Hepatocyte (in vitro differentiated cells): ENCODE measurements at regions not wholly inside any gene's neighbourhood (a gene's known extent, or its start where the extent isn't known, plus 50 kb on each side); places are given as distances from the start of the nearest gene placed in this dataset.

Source experiments
- DNase-seq: peaks from one replicate; pipeline ENCODE4 v3.0.0-alpha.2; 2016; ENCODE audit warnings: low spot score
- H2AFZ ChIP-seq: fragments of 200-600 bp; sonication (generic); 2 replicates; pipeline ENCODE4 v1.6.0; 2016; ENCODE audit warnings: antibody characterized with exemption, mild to moderate bottlenecking
- H3K27ac ChIP-seq: fragments of 200-600 bp; sonication (generic); 2 replicates; pipeline ENCODE4 v1.5.1; 2016; ENCODE audit warnings: mild to moderate bottlenecking
- H3K27me3 ChIP-seq: fragments of 200-600 bp; sonication (generic); 2 replicates; pipeline ENCODE4 v1.6.1; 2016
- H3K36me3 ChIP-seq: fragments of 200-600 bp; sonication (generic); replicated peaks from 2 replicates; pipeline ENCODE4 v1.5.1; 2016; ENCODE audit warnings: low read depth; ENCODE audit not compliant: insufficient read depth
- H3K4me1 ChIP-seq: fragments of 200-600 bp; sonication (generic); 2 replicates; pipeline ENCODE4 v1.5.1; 2016; ENCODE audit warnings: mild to moderate bottlenecking, moderate library complexity; ENCODE audit not compliant: insufficient read depth
- H3K4me2 ChIP-seq: fragments of 200-600 bp; sonication (generic); 2 replicates; pipeline ENCODE4 v1.6.0; 2016
- H3K4me3 ChIP-seq: fragments of 200-600 bp; sonication (generic); 2 replicates; pipeline ENCODE4 v1.5.1; 2016; ENCODE audit warnings: mild to moderate bottlenecking
- H3K79me2 ChIP-seq: fragments of 200-600 bp; sonication (generic); 2 replicates; pipeline ENCODE4 v1.6.0; 2017; ENCODE audit warnings: mild to moderate bottlenecking
- H3K9me2 ChIP-seq: fragments of 200-600 bp; sonication (generic); replicated peaks from 2 replicates; pipeline ENCODE4 v1.6.0; 2017; ENCODE audit warnings: mild to moderate bottlenecking; ENCODE audit not compliant: insufficient read depth
- H3K9me3 ChIP-seq: fragments of 200-600 bp; sonication (generic); 2 replicates; pipeline ENCODE4 v1.5.1; 2016; ENCODE audit warnings: low read depth, mild to moderate bottlenecking
- H4K20me1 ChIP-seq: fragments of 200-600 bp; sonication (generic); 2 replicates; pipeline ENCODE4 v1.6.0; 2016; ENCODE audit warnings: mild to moderate bottlenecking; ENCODE audit not compliant: insufficient read depth, poor library complexity, severe bottlenecking
- CTCF ChIP-seq: fragments of 200-600 bp; sonication (generic); IDR thresholded peaks from 2 replicates; pipeline ENCODE4 v1.5.1; 2016; ENCODE audit warnings: antibody characterized with exemption, mild to moderate bottlenecking; ENCODE audit not compliant: poor library complexity
- EZH2 ChIP-seq: fragments of 200-600 bp; sonication (generic); IDR thresholded peaks from 2 replicates; pipeline ENCODE4 v1.6.1; 2016; ENCODE audit warnings: antibody characterized with exemption, mild to moderate bottlenecking, borderline replicate concordance
- EZH2phosphoT487 ChIP-seq: fragments of 200-600 bp; sonication (generic); IDR thresholded peaks from one replicate; pipeline ENCODE4 v1.6.1; 2018; ENCODE audit warnings: antibody characterized with exemption, mild to moderate bottlenecking, low read depth, moderate library complexity; ENCODE audit not compliant: unreplicated experiment, severe bottlenecking
- WGBS: methylation state at CpG from one replicate; pipeline ENCODE4 v1.1.6; 2016; ENCODE audit warnings: low lambda C conversion rate; ENCODE audit errors: missing lambda C conversion rate; 5-methylcytosine and 5-hydroxymethylcytosine counted together

GRCh38 chr18:27501671-27502070, 316.6 kb upstream of the CHST9 start:
- TF ChIP-seq EZH2phosphoT487: no peak
- DNase-seq: no peak
- H3K9me2 ChIP-seq: no peaks in the 10 kb centered on the region
- H3K79me2 ChIP-seq: no peaks in the 10 kb centered on the region
- WGBS: 96% methylated on average over 4 of the region's 4 CpGs
- no peaks in the 10 kb centered on the region for H3K4me1 ChIP-seq
- H3K4me3 ChIP-seq: no peak overlapping the region
- H3K27ac ChIP-seq: no peak overlapping the region
- H4K20me1 ChIP-seq: no peaks in the 10 kb centered on the region
- no peak overlapping the region for H2AFZ ChIP-seq
- no peak overlapping the region for H3K4me2 ChIP-seq
- H3K27me3 ChIP-seq: no peaks in the 10 kb centered on the region
- H3K9me3 ChIP-seq: no peaks in the 10 kb centered on the region
- no peaks in the 10 kb centered on the region for H3K36me3 ChIP-seq

DNA sequence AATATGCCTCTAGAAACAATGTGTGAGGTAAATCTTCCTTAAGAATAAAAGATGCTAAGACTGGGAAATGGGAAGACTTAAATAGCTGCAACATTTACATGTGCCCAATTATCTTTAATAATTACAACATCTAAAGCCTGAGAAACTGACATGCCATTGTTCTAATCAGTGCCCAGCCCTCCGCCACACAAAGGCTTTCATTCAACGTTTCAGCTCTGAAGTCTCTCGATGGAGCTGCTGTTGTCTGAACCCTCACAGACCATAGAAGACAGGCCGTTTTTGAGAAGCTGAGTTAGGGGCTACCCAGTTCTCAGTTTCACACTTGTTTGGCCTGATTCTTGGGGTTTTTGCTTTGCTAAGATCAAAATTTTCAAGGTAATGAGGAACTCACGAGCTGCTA, 315.4 kb upstream of the CHST9 start:
- WGBS: 70% methylated on average over 5 of the region's 5 CpGs
- H3K9me3 ChIP-seq: no peaks in the 10 kb centered on the region
- H2AFZ ChIP-seq: no peak overlapping the region
- H3K27ac ChIP-seq: no peak overlapping the region
- DNase-seq: no peak
- no peaks in the 10 kb centered on the region for H3K4me1 ChIP-seq
- no peaks in the 10 kb centered on the region for H4K20me1 ChIP-seq
- H3K27me3 ChIP-seq: no peaks in the 10 kb centered on the region
- TF ChIP-seq EZH2: no peak
- no peak for TF ChIP-seq CTCF
- no peak for TF ChIP-seq EZH2phosphoT487
- no peaks in the 10 kb centered on the region for H3K9me2 ChIP-seq
- H3K4me3 ChIP-seq: no peak overlapping the region
- H3K4me2 ChIP-seq: no peak overlapping the region
- no peaks in the 10 kb centered on the region for H3K79me2 ChIP-seq
- no peaks in the 10 kb centered on the region for H3K36me3 ChIP-seq

DNA sequence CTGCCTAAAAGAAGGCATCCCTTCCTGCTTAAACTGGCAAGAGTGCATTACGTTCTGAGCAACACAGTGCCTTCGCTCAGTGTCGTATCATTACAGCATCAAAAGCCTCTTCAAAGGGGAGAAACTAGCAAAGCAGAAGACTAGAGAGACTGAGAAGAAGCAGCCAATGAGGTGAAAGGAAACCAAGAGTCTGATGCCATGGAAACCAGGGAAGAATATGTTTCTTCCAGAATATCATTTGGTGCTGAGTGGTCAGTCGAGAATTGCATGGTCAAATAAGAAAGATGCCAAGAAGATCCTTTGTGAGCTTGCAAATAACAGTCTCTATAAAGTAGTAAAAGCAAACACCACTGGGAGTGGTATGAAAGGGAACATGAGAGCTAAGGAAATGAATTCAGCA, 312.1 kb upstream of the CHST9 start:
- 90% methylated on average over 4 of the region's 4 CpGs for WGBS
- H4K20me1 ChIP-seq: no peaks in the 10 kb centered on the region

DNA sequence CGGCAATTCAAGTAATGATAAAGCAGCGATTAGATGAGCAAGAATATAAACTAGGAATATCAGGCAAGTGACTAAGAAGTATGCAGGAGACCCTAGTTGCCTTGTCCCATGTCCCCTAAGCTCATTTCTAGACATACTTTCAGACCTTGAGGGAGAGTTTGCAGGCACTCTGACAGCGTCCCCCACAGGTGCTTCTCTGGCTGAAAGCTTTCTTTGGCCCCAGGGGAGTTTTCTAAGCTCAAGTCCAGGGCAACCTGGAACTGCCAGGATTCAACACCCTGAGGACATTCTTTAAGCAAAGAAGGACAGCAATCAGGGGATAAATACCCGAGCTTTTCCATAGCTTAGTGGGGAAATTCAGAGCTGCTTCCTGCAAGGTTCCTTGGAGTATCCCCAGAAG, 308.1 kb upstream of the CHST9 start:
- TF ChIP-seq EZH2: no peak
- TF ChIP-seq EZH2phosphoT487: no peak
- no peak for TF ChIP-seq CTCF
- peaks cover 10% of the 10 kb centered on the region for H3K4me1 ChIP-seq
- no peak overlapping the region for H3K27ac ChIP-seq
- H3K4me2 ChIP-seq: no peak overlapping the region
- no peaks in the 10 kb centered on the region for H3K27me3 ChIP-seq
- no peaks in the 10 kb centered on the region for H3K9me2 ChIP-seq
- H3K4me3 ChIP-seq: no peak overlapping the region
- no peaks in the 10 kb centered on the region for H3K79me2 ChIP-seq
- no peaks in the 10 kb centered on the region for H4K20me1 ChIP-seq
- no peaks in the 10 kb centered on the region for H3K9me3 ChIP-seq
- no peak for DNase-seq
- no peak overlapping the region for H2AFZ ChIP-seq
- no peaks in the 10 kb centered on the region for H3K36me3 ChIP-seq
- 80% methylated on average over 4 of the region's 4 CpGs for WGBS

More for the DNA sequence above, 312.1 kb upstream of the CHST9 start:
- no peaks in the 10 kb centered on the region for H3K36me3 ChIP-seq
- TF ChIP-seq EZH2 (no peak), CTCF (no peak), EZH2phosphoT487 (no peak)
- no peaks in the 10 kb centered on the region for H3K79me2 ChIP-seq
- H3K9me2 ChIP-seq: no peaks in the 10 kb centered on the region
- H3K27me3 ChIP-seq: no peaks in the 10 kb centered on the region
- no peak overlapping the region for H3K27ac ChIP-seq
- no peak for DNase-seq
- no peak overlapping the region for H3K4me3 ChIP-seq
- no peak overlapping the region for H3K4me2 ChIP-seq
- H3K4me1 ChIP-seq: no peaks in the 10 kb centered on the region
- no peak overlapping the region for H2AFZ ChIP-seq
- H3K9me3 ChIP-seq: no peaks in the 10 kb centered on the region
